Parathyroid adenoma (tissue), 2 donors: ENCODE measurements at regions not wholly inside any gene's neighbourhood (a gene's known extent, or its start where the extent isn't known, plus 50 kb on each side); places are given as distances from the start of the nearest gene placed in this dataset.

Experiments
- H2AFZ ChIP-seq: fragments of 300-600 bp; sonication (generic); one replicate; pipeline ENCODE4 v1.7.0; 2017; ENCODE audit warnings: antibody characterized with exemption, mild to moderate bottlenecking
- H3K27ac ChIP-seq: fragments of 300-600 bp; sonication (generic); one replicate; pipeline ENCODE4 v1.7.0; 2017
- H3K27me3 ChIP-seq: fragments of 300-600 bp; sonication (generic); one replicate; pipeline ENCODE4 v1.7.0; 2017; ENCODE audit warnings: low read length; ENCODE audit not compliant: control insufficient read depth, insufficient read depth
- H3K36me3 ChIP-seq: fragments of 300-600 bp; sonication (generic); one replicate; pipeline ENCODE4 v1.7.0; 2017; ENCODE audit warnings: low read length; ENCODE audit not compliant: control insufficient read depth, insufficient read depth
- H3K4me1 ChIP-seq: fragments of 300-600 bp; sonication (generic); one replicate; pipeline ENCODE4 v1.7.0; 2017; ENCODE audit warnings: control low read depth
- H3K4me2 ChIP-seq: fragments of 300-600 bp; sonication (generic); one replicate; pipeline ENCODE4 v1.7.0; 2017; ENCODE audit warnings: low read length
- H3K4me3 ChIP-seq: fragments of 300-600 bp; sonication (generic); one replicate; pipeline ENCODE4 v1.7.0; 2017; ENCODE audit warnings: low read depth, low read length
- H3K79me2 ChIP-seq: fragments of 300-600 bp; sonication (generic); one replicate; pipeline ENCODE4 v1.7.0; 2017; ENCODE audit warnings: control low read depth
- H3K9ac ChIP-seq: fragments of 300-600 bp; sonication (generic); one replicate; pipeline ENCODE4 v1.7.0; 2017; ENCODE audit warnings: mild to moderate bottlenecking
- H3K9me3 ChIP-seq: fragments of 300-600 bp; sonication (generic); one replicate; pipeline ENCODE4 v1.7.0; 2017; ENCODE audit warnings: low read length; ENCODE audit not compliant: control insufficient read depth
- TF ChIP-seq, protein P1 (sequence below): fragments of 300-600 bp; sonication (generic); IDR thresholded peaks from one replicate; pipeline ENCODE4 v1.7.0; 2017; ENCODE audit warnings: antibody characterized with exemption, mild to moderate bottlenecking
- donor health status: primary hyperparathyroidism.

DNA sequence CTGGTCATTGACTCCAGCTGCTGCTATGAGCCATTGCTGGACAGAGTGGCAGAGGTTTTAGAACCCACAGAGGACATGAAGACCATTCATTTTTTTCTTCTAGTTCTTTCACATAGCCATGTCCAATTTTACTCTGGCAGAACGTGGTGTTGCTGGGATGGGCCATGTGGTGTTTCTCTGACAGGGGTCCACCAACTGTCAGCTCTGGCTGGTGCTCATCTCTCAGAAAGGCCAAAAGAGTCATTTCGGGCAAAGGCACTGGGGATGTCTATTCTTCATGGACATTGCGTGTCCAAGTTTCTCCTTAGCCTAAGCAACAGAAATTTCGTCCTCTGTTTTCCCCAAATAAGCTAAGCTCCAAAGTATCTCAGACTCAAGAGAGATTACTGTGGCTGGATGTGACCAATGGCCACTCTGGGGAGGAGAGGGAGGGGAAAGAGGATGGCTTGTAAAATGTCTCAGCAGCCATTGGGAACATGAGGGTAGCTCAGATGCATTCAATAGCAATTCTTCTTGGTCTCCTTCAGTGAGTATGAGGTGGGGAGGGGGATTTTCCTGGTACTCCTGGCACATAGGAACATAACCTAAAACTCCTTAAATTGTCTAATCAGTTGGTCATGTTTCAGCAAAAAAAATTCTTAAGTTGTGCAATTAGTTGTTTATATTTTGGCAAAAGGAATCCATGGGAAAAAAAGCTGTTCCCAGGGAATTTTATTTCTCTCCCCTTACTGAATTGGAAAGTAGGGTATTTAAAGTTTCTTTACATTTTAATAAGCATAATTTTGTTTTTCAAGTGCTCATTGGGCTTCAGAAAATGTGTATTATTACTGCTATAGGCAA lies 131.6 kb upstream of the MITF start:
- Histone ChIP-seq H3K9ac (no peak overlapping the region), H3K79me2 (no peaks in the 10 kb centered on the region), H3K4me1 (no peaks in the 10 kb centered on the region), H3K4me2 (no peak overlapping the region), H3K9me3 (no peaks in the 10 kb centered on the region), H3K36me3 (no peaks in the 10 kb centered on the region), H3K4me3 (no peak overlapping the region), H2AFZ (no peak overlapping the region), H3K27me3 (no peaks in the 10 kb centered on the region), H3K27ac (no peak overlapping the region)
- TF ChIP-seq, protein P1, sequence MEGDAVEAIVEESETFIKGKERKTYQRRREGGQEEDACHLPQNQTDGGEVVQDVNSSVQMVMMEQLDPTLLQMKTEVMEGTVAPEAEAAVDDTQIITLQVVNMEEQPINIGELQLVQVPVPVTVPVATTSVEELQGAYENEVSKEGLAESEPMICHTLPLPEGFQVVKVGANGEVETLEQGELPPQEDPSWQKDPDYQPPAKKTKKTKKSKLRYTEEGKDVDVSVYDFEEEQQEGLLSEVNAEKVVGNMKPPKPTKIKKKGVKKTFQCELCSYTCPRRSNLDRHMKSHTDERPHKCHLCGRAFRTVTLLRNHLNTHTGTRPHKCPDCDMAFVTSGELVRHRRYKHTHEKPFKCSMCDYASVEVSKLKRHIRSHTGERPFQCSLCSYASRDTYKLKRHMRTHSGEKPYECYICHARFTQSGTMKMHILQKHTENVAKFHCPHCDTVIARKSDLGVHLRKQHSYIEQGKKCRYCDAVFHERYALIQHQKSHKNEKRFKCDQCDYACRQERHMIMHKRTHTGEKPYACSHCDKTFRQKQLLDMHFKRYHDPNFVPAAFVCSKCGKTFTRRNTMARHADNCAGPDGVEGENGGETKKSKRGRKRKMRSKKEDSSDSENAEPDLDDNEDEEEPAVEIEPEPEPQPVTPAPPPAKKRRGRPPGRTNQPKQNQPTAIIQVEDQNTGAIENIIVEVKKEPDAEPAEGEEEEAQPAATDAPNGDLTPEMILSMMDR = no peak

- H3K36me3 ChIP-seq = no peaks in the 10 kb centered on the region
- no peaks in the 10 kb centered on the region for H3K27me3 ChIP-seq
- no peaks in the 10 kb centered on the region for H3K4me1 ChIP-seq
- TF ChIP-seq, protein P1 = no peak
- no peak overlapping the region for H3K4me3 ChIP-seq
- no peak overlapping the region for H2AFZ ChIP-seq
- H3K79me2 ChIP-seq = no peaks in the 10 kb centered on the region
- no peak overlapping the region for H3K9ac ChIP-seq
- no peak overlapping the region for H3K27ac ChIP-seq
- no peaks in the 10 kb centered on the region for H3K9me3 ChIP-seq
- H3K4me2 ChIP-seq = no peak overlapping the region
Observed at GRCh38 chr3:69605867-69606266, 133.4 kb upstream of the MITF start.

GRCh38 chr3:69604735-69605450 lies 134.4 kb upstream of the MITF start:
- no peak overlapping the region for H2AFZ ChIP-seq
- H3K79me2 ChIP-seq = no peaks in the 10 kb centered on the region
- no peak overlapping the region for H3K9ac ChIP-seq
- no peak overlapping the region for H3K4me2 ChIP-seq
- H3K4me1 ChIP-seq = no peaks in the 10 kb centered on the region
- TF ChIP-seq, protein P1 = no peak
- H3K36me3 ChIP-seq = no peaks in the 10 kb centered on the region
- no peaks in the 10 kb centered on the region for H3K27me3 ChIP-seq
- no peaks in the 10 kb centered on the region for H3K9me3 ChIP-seq
- no peak overlapping the region for H3K27ac ChIP-seq
- no peak overlapping the region for H3K4me3 ChIP-seq

DNA sequence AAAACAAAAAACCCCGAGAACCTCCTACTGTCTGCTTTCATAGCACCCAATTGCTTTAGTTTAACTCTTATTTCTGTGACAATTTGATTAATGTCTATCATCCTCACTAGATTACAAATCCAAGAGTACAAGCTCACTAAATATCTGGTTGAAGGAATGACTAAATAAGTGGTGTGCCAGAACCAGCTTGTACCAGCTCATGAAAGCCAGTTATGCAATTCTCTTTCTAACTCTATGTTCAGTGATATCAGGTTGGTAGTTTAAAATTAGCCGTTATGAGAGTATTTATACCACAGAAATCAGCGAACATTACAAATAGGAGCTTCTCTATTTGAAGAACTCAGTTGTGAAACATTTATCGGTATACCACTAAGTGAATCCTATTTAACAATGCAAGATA lies 137.2 kb upstream of the MITF start:
- no peaks in the 10 kb centered on the region for H3K79me2 ChIP-seq
- no peak overlapping the region for H2AFZ ChIP-seq
- H3K4me2 ChIP-seq = no peak overlapping the region
- no peak overlapping the region for H3K9ac ChIP-seq
- H3K4me3 ChIP-seq = no peak overlapping the region
- no peaks in the 10 kb centered on the region for H3K27me3 ChIP-seq
- TF ChIP-seq, protein P1 = no peak
- H3K4me1 ChIP-seq = no peaks in the 10 kb centered on the region
- H3K36me3 ChIP-seq = no peaks in the 10 kb centered on the region
- H3K9me3 ChIP-seq = no peaks in the 10 kb centered on the region
- no peak overlapping the region for H3K27ac ChIP-seq
